NCI-H345 treated with DMSO at 0.1 percent for 48 hours (cell line): ENCODE measurements at regions not wholly inside any gene's neighbourhood (a gene's known extent, or its start where the extent isn't known, plus 50 kb on each side); places are given as distances from the start of the nearest gene placed in this dataset.

Experiments
- DNase-seq: peaks from one replicate; lab custom pipeline; 2025; ENCODE audit not compliant: unreplicated experiment; lab: John Stamatoyannopoulos, UW

DNA sequence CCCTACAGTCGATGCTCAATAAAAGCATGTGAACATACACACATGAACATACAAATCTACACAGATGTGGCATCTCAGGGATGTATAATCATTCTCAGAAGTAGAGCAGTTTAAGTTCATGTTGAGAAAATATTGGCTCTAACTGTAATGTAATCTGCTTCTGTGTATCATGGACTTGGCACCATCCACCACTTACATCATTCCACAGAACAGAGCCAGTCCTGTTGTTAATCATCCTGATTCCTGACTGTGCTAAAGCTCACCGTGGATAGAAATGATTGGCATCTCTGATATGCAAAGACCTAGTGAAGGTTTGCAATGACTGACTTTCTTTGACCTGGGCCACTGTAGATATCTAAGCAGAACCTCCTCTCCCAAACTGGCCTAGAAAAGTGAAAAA is 1141.3 kb downstream of the BCL11B start:
- DNase-seq: no peak

DNA sequence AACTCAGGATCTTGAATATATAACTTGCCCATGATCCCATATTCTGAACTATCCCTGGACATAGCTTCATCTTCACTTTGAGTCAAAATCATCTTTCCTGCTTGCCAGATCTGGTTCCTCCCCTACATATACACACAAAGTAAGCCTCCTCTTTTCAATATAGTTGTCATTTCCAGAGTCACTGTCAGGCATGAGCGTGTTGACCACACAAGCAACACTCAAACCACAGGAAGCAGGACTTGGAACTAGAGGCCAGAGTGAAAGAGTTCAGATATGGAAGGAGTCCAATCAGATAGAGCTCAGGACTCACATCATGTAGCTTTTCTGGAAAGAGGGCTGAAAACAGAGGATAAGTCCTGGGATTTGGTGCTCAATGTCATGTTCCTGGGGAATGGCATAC is 1140.6 kb downstream of the BCL11B start:
- DNase-seq: no peak

DNA sequence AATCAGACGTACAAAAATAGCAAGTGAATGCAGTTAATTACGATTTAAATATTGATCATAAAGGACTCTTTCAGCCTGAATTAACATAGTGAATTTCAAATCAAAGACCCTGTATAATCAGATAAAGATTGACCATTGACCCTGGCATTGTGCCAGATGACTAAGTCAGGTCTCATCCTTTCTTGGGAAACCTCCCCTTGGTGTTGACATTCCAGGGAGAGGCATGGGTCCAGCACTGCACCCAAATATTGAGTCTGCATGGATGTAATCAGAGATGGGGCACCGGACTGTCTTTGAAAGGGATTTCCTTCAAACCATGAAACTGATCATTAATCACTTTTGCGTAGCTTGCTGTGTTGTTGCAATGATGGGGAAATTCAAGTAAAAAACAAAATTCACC is 1138.2 kb downstream of the BCL11B start:
- no peak for DNase-seq

DNA sequence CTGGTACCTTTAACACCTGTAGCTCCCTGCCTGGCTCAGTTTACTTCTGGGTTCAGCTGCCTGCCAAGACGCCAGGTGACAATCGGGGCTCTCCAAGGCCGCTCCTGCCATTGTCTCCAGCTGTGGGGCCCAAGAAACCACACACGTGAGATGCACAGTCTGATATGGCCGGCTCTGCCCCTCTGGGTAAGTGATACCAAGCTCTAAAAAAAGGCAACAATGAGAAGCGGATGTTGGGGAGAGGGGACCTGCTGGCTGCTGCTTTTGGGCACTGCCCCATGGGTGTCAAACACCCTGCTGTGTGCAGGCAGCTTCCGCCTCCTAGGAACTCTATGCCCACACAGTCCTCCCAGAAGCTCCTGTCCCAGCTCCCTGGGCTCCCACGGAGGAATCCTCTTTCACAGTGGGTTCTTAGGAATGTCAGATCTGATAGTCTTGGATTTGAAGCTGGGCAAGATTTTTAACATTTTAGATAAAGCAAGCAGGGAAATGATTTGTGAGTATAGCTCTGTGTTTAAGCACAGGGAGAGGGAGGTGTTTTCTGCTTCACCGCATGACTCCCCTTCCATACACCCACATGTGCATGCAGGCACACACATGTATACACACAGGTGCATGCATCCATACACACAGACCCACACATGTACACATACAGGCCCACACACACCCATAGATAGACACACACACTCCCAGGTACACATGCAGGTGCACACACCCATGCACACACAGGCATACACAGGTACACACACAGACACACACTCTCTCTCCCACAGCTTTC is 1135.8 kb downstream of the BCL11B start:
- DNase-seq: no peak

DNA sequence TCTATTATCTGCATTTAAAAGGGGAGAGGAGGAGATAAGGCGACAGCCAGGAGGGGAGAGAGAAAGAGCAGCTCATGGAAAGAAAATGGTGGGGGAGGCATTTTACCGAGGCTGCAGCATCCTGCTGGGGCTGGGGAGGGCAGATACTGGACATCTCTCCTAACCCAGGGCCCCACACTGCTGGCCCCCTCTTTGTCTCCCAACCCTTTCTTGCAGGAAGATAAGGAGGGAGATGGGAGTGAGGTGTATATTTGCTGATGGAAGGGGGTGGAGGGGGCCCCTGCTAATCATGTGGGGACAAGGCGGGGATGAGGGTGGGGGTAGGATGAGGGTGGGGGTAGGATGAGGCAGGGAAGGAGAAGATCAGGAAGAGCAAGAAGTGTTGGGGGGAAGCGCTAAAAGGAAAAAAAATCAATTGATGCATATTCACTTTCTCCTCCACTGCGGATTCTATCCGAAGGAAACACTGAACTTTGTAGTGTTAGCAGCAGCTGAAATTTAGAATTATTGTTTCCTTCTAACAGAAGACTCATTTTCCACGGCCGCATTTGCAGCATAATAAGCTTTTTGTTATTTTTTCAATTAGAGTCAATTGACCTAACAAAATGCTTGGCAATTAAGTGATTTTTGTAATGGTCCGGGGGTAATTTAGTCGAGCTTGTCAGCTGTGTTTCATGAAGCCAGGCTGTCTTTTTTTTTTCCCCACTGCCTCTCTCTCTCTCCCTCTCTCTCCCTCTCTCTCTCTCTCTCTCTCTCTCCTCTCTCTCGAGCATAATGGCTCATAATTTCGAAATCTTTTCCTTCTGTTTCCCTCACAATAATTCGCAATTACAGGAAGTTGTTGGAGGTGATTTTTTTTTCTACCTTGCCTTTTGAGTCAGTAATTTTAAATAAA is 1134.6 kb downstream of the BCL11B start:
- DNase-seq: no peak

DNA sequence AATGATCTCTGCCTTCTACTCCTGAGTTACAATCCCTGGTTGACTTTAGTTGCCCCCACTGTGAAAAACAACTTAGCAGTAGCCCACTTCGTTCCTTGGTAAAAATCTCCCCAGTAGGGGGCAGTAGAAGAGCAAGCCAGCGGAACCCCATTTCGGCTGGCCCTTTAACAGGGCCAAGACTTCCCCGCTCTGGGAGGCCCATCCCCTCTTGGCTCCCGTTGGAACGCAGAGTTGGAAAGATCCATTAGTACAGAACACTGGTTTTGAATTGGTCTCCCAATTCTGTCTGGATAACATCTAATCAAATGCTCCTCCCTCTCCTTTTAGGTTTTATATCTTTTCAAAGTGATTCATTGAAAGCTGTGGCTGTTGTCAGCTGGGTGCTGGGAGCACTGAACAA is 1133.3 kb downstream of the BCL11B start:
- DNase-seq: no peak

DNA sequence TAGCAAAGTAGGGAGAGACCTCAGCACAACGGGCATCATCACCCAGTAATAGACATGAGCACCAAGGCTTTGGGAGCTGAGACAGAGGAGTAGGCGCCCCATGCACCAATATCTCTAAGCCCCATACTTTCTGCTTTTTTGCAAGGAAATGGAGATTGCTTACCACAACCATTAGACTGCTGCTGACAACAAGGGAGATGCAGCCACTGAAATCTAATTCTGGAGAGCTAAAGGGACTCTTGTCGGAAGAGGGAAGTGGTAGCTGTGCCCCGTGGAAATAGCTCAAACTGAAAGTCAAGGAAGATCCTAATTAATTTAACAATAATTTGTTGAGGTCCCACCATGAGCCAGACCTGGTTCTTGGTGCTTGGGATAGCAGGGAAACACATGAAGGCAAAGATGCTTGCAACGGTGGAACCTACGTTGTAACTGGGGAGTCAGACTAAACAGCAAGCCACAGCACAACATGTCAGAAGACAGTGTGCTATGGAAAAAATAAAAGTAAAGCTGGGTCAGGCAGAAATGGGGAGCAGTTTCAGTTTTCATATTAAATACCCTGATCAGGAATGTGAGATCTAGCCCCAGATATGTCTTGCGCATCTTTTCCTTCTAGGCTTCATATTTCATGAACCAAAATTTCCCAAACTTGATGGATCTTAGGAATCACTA is 1131.0 kb downstream of the BCL11B start:
- DNase-seq: no peak

DNA sequence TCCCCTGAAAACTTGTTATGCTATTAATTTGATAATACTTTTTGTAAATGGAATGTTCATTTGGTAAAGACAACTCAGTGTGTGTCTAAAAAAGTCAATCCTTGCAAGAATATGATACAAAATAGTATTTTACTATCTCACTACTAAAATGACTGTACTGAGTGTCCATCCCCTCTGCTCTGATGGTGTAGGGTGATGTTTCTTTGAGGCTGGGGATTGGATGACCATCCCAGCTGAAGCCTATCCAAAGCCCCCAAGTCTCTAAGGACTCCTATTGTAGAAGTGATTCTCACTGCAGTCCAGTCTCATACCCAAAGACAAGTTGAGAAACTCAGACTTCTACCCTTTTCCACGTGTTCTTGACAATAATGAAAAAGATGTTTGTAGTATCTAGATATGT is 1128.4 kb downstream of the BCL11B start:
- DNase-seq: no peak

DNA sequence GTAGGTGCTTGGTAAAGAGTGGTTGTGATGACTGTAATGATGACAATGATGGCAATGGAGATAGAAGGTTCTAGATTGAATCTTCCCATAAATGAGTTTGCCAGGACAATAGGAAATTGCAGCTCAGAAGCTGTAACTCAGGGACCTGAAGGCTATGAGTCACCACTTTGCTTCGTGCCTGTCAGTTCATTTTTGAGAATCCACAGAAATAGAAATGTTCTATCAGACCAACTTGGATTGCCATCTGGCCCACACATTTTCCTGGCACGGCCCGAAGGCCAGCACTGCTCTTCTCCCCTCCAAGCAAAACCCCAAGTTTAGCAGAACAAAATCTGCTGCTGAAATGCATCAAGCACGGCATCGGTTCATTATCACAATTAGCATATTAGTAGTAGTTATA is 1127.0 kb downstream of the BCL11B start:
- no peak for DNase-seq

DNA sequence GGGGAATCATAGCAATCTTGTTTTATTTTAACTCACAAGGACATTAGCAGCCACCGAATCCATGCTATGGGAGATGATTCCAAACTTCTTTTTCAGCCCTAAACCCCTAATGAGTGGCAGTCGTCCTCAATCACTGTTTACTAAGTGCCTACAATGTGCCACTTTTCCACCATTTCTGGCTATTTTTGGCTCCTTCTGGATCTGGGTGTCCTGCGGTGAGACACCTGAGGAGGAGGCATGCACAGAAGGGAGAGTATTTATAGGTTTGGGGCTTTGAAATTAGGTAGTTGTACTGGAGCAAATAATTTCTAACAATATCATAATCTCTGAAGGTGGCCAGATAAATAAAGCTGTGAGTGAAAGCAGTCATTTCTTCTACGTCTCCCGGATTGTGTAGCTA is 1125.6 kb downstream of the BCL11B start:
- DNase-seq: no peak

DNA sequence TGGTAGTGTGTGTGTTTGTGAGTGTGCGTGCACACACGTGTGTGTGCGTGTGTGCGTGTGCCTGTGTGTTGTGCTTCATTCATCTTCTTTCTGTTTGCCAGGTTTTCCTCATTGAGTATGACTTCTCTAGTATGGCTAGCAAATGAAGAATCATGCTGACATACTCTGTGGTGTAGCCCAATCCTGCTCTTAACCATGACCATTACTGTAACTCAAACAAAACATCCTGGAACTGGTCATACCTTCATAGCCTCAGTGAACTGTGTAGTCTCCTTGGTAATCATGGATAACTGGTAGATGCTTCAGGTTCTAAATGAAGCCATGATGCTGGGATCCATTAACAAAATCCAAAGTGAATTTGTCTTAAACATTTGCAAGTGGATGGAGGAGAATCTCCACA is 1117.7 kb downstream of the BCL11B start:
- DNase-seq: no peak

DNA sequence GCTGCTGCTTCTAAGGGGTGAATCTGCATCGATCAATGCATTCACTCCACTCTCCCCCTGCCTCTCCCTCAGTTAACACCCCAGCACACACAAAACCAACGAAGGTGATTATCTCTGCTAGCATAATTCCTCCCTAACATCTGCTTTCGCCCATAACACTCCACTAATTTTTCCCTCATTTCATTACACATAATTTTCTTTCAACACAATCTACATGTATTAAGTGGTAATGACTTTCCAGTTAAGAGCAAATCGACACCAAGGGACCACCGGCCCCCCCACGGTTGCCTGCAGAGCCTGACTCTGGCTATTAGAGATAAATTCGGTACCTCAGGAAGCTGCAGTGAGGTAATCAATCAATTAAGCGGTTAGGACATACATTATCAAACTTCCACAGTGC is 1115.6 kb downstream of the BCL11B start:
- DNase-seq: no peak

DNA sequence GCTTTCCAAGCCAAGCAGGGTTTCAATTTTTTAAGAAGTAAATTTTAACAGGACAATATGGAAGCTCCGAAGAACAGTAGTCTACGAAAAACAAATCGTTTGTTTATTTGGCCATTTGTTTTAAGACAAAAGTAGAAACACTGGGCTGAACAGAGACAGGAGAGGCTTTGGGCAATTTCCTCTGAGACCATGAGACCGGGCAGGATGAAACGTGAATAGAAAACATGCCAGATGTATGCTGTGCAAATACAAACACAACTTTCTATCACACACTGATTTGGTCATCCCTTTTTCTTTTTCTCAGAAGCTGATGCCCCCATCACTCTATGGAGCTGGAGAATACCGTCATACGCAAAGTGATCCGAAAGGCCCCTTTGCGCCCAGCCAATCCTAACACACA is 1111.1 kb downstream of the BCL11B start:
- DNase-seq: no peak

DNA sequence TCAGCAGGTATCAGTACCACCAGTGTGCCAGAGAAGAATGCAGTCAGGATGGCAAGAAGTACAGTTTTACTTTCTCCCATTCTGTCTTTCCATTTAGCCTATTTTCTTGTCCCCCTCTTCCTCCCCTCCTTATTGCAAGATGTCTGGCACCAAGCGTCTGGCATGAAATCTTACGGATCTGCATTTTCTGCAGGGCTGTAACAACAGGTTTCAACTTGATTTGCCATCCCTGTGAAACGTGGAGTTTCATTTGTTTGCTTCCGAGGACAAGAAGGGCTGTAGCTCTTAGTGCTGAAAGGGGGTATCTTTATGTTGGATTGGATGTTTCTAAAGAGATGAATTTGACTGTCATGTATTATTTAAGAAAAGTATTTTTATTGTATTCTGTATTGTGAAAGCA is 1110.6 kb downstream of the BCL11B start:
- no peak for DNase-seq

DNA sequence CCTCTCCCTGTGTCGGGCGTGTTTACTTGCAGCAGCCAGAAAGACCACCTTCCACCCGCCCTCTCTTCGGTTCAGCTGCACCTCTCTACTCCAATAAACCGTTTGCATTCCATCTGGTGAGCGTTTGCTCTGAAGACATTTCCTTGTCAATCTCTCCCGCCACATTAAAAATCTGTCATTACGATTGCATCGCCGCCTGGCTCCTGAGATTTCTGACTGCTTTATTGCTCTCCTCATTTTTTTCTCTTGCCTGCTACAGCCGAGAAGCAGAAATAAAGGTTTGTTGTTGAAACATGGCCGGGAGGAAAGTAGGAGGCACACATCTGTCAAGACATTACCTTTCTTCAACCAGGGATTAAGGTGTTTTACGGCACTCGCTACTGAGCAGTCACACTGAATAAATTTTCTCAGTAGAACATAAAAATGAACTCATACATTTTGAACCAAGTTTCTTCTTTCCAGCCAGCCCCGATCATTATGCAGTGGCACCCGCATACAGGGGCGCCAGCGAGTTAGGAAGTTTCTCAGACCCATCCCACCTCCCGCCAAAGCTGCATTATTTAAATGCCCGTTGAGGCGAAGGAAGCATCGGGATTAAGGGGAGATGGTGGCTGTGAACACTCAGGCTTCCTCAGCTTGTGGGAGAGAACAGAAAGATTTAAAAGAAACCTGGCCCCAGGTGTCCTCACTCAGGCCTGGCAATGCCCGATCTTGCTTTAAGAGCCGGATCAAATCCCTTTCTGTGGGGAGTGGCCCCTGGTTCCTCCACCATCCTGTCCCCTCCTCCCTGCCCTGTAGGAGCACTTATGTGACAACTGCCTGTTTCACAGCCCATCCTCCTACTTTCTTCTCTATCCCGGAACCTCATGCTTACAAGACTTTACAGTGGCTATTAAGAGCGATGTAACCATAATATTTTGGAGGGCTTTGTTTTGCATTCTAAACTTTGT is 1108.9 kb downstream of the BCL11B start:
- DNase-seq: no peak

DNA sequence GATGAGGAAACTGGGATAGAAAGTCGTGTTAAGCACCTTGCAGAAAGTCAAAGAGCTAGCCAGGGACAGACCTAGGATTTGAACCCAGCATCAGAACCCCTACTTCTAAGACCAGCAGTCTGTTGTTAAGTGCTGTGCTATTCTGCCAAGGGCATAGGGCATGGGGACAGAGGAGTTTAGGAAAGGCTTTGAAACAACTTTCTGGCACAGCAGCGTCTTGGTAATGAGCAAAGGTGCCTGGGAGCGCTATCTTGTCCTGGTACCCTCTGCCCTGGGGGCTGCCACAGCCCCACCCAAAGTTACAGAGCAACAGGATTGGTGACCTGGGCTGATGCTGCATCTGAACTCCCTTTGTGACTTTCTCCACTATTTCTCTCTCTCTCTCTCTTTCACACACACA is 1108.1 kb downstream of the BCL11B start:
- no peak for DNase-seq

DNA sequence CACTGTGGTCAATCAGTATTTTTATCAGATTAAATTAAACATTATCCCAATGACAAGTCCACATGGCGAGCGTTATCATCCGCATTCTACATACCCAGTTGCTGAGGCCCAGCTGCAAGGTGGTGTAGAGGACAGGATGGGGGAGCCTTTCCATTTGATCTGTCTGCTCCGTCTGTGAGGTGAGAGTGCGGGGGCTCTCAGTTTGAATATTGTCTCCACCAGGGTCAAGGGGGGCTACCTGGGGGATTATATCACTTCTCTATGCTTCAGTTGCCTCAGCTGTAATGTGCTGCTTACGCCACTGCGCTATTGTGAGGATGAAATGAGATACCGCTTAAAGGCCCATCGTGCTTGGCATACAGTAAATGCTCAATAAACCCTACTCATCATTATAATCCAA is 1106.0 kb downstream of the BCL11B start:
- DNase-seq: no peak

DNA sequence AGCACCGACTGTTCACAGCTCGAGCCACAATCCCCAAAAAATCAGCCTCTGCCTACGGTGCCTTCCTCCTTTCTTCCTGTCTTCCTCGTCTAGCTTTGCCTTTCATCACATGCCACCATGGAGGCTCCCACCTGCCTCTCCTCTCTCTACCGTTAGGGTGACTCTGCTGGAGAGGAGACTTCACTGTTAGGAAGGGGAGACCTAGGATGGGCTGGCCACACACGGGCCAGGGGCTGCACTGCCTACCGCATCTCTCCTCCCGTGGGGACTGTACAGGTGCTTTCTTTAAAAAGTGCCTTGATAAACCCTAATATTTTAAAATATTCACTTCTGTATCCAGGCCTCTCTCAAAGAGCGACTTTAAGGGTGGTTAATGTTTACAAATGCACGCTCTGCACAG is 1104.7 kb downstream of the BCL11B start:
- no peak for DNase-seq

DNA sequence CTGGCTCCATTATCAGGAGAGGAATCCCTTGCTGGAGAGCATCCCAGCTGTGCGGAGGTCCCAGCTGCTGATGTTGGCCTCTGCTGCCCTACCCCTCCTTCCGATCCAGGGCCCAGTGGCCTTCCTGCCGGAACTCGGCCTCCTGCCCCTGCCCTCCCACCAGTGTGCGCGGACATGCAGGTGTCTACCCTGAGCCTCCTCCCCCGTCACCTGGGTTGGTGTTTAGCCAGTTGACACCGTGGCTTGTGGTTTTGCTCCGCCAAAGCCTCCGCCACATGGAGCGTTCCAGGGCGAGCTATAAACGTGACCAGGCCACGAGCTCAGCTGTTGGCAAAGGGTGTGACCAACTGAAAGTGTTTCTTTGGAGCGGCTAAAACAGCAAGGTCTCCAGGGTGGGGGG is 1104.3 kb downstream of the BCL11B start:
- no peak for DNase-seq

DNA sequence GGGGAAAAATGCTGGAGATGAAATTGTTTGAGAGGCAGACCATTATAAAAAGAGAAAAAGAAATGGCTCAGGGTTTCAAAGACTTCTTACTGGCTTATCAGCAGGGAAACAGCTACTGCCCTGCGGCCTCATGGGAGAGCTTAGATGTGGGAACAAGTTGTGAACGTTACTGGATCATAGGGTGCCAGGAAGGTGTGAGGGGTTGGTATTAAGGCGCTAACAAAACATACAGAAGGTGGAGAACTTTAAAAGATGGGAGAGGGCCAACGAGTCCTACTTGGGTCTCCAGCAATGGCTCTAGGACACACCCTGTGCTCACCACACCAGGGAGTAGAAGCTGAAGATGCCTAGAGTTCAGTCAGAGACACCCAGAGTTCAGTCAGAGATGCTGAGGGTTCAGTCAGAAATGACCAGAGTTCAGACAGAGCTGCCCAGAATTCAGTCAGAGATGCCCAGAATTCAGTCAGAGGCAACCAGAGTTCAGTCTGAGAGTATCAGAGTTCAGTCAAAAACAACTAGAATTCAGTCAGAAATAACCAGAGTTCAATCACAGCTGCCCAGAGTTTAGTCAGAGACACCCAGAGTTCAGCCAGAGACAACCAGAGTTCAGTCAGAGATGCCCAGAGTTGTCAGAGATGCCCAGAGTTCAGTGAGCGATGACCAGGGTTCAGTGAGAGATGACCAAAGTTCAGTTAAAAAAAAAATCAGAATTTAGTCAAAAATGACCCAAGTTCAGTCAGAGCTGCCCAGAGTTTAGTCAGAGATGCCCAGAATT is 1103.6 kb downstream of the BCL11B start:
- DNase-seq: no peak
